Kidney (tissue), 13 donors: ENCODE measurements at regions not wholly inside any gene's neighbourhood (a gene's known extent, or its start where the extent isn't known, plus 50 kb on each side); places are given as distances from the start of the nearest gene placed in this dataset.

ENCODE experiments used
- DNase-seq, 5 donors: peaks; one replicate each; pipeline ENCODE4 v3.0.0-alpha.2; 2013 to 2020
- FAIRE-seq: peaks from 2 replicates; lab custom pipeline; 2012; peaks lifted over from hg19 to GRCh38; lab: Jason Lieb, UNC
- H3K27ac ChIP-seq, 2 donors: one replicate each; pipeline ENCODE4 v1.7.0; 2013; ENCODE audit warnings: low read depth in 2 of 2, low read length in 2 of 2, inconsistent platforms in 1 of 2
- H3K27me3 ChIP-seq: one replicate; pipeline ENCODE4 v1.7.1; 2013; ENCODE audit warnings: low read length, inconsistent platforms; ENCODE audit not compliant: control insufficient read depth, insufficient read depth
- H3K36me3 ChIP-seq, 3 donors: one replicate each; pipeline versions ENCODE4 v1.7.0 to v1.7.1; 2013; ENCODE audit warnings: low read length in 3 of 3, control low read depth in 1 of 3, inconsistent platforms in 1 of 3; ENCODE audit not compliant: insufficient read depth in 3 of 3, control insufficient read depth in 2 of 3
- H3K4me1 ChIP-seq, 3 donors: one replicate each; pipeline versions ENCODE4 v1.7.0 to v1.7.1; 2013; ENCODE audit warnings: low read length in 3 of 3, inconsistent platforms in 1 of 3, low read depth in 1 of 3; ENCODE audit not compliant: control insufficient read depth in 2 of 3, insufficient read depth in 2 of 3
- H3K4me3 ChIP-seq, 3 donors: one replicate each; pipeline versions ENCODE4 v1.7.0 to v1.8.1; 2013; ENCODE audit warnings: low read length in 3 of 3, control low read depth in 1 of 3, inconsistent platforms in 1 of 3
- H3K9ac ChIP-seq, 3 donors: one replicate each; pipeline versions ENCODE4 v1.7.0 to v1.7.1; 2013; ENCODE audit warnings: low read length in 3 of 3, control low read depth in 1 of 3, inconsistent platforms in 1 of 3
- H3K9me3 ChIP-seq, 3 donors: one replicate each; pipeline versions ENCODE4 v1.7.0 to v1.7.1; 2013; ENCODE audit warnings: low read length in 3 of 3, control low read depth in 1 of 3, inconsistent platforms in 1 of 3; ENCODE audit not compliant: control insufficient read depth in 2 of 3, insufficient read depth in 1 of 3
- CTCF ChIP-seq: IDR thresholded peaks from 3 replicates; pipeline ENCODE4 v1.5.1; 2012; ENCODE audit warnings: mild to moderate bottlenecking, moderate library complexity, borderline replicate concordance; ENCODE audit not compliant: insufficient read depth; ENCODE audit errors: extremely low read depth
- intact Hi-C: fragments of 100-400 bp; cut with DNase I; formaldehyde crosslinking; loops from one replicate; pipeline ENCODE4 v1.11.1; 2022
- donor health status: control.
- donor health status: control.
- donor health status: control.
- donor health status: control.
- donor health status: control.
- donor health status: DM: yes; HTN: yes; CAD: no.
- donor health status: Normal renal cell carcinoma (clear cell type).

- TF ChIP-seq CTCF, result no peak
- Histone ChIP-seq H3K27ac (no peak overlapping the region), H3K9ac (no peak overlapping the region), H3K27me3 (no peaks in the 10 kb centered on the region), H3K4me3 (no peak overlapping the region), H3K36me3 (no peaks in the 10 kb centered on the region), H3K4me1 (no peaks in the 10 kb centered on the region), H3K9me3 (peaks cover 0 to 3% (median 0%) of the 10 kb centered on the region in 3 donors)
- no peak for FAIRE-seq
- intact Hi-C loops, result no loop called here
- no peak for DNase-seq
These were observed 413.2 kb downstream of the FLRT2 start for GRCh38 chr14:85943192-85943591.

- H3K4me1 ChIP-seq, result no peaks in the 10 kb centered on the region
- no peak for TF ChIP-seq CTCF
- no peak overlapping the region for H3K9ac ChIP-seq
- FAIRE-seq (no peak), DNase-seq (no peak)
- H3K27ac ChIP-seq, result peak overlapping the region in 1 of 2 donors; percentile 54
- H3K4me3 ChIP-seq, result peak overlapping the region in 2 of 3 donors; percentile 60 to 62
- H3K9me3 ChIP-seq, result peaks cover 0 to 3% (median 0%) of the 10 kb centered on the region in 3 donors
- no peaks in the 10 kb centered on the region for H3K36me3 ChIP-seq
- H3K27me3 ChIP-seq, result no peaks in the 10 kb centered on the region
- intact Hi-C loops, result no loop called here
These were observed 404.9 kb downstream of the FLRT2 start for GRCh38 chr14:85934886-85935254.

GRCh38 chr14:85934123-85934885 lies 404.4 kb downstream of the FLRT2 start:
- Histone ChIP-seq H3K4me1 (no peaks in the 10 kb centered on the region), H3K27me3 (no peaks in the 10 kb centered on the region), H3K9ac (no peak overlapping the region), H3K9me3 (peaks cover 0 to 3% (median 0%) of the 10 kb centered on the region in 3 donors), H3K27ac (peak overlapping the region in 1 of 2 donors; percentile 54), H3K36me3 (no peaks in the 10 kb centered on the region), H3K4me3 (peak overlapping the region in 2 of 3 donors; percentile 60 to 62)
- peak in 2 of 5 donors; percentile 2 to 26 for DNase-seq
- intact Hi-C loops, result no loop called here
- TF ChIP-seq CTCF, result no peak
- no peak for FAIRE-seq
